Mononuclear cell (primary cell): ENCODE measurements at regions not wholly inside any gene's neighbourhood (a gene's known extent, or its start where the extent isn't known, plus 50 kb on each side); places are given as distances from the start of the nearest gene placed in this dataset.

Experiments used
- H3K27me3 ChIP-seq: 2 replicates; pipeline ENCODE4 v1.6.0; 2011; ENCODE audit warnings: low read length, control low read depth; ENCODE audit not compliant: insufficient read depth
- H3K4me1 ChIP-seq: 2 replicates; pipeline ENCODE4 v1.5.1; 2011; ENCODE audit warnings: mild to moderate bottlenecking, low read length, control low read depth; ENCODE audit not compliant: insufficient read depth
- H3K4me3 ChIP-seq: 2 replicates; pipeline ENCODE4 v1.5.1; 2011; ENCODE audit warnings: mild to moderate bottlenecking, low read length, moderate library complexity
- H3K9me3 ChIP-seq: 2 replicates; pipeline ENCODE4 v1.5.1; 2011; ENCODE audit warnings: low read depth, mild to moderate bottlenecking, control low read depth, low read length

DNA sequence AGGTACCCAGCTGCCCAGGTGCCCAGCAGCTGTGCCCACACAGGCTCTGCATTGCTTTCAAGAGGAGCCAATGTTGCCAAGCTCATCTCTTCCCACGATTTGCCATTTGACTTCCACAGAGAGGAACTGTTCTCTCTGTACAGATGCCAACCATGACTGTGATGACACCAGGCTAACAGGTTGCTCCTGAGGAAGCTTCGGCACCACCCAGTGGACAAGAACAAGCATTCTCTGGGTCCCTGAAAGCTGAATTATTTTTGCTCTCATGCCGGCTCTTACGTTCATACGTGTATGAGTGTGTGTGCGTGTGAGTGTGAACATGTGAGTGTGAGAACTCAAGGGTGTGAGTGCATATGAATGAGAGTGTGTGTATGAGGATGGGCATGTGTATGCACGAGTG is 535.2 kb downstream of the LIG4 start:
- no peaks in the 10 kb centered on the region for H3K4me1 ChIP-seq
- H3K4me3 ChIP-seq, result no peak overlapping the region
- H3K9me3 ChIP-seq, result no peaks in the 10 kb centered on the region
- H3K27me3 ChIP-seq, result no peaks in the 10 kb centered on the region

DNA sequence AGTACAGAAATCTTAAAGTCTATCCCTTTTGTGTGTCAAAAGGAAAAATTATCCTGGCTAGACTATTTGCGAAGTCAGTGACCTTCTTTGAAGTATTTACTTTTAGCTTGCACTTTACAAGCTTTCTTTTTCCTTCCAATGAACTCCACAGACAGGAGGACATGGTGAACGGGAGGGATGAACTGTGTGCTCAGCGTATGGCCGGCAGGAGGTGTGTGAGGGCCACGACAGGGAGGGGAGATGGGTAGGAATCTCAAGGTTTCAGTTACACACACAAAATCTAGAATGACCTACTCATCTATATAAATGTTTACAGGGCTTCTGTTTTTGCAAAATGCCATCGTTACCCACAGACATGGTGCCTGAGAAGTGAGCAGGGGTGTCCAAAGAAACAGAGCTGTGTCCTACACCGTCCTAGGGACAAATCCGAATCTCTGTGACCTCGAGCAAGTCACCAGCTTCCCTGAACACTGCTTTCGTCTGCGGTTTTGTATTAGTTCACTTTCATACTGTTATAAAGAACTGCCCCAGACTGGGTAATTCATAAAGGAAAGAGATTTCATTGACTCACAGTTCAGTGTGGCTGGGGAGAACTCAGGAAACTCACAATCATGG is 537.2 kb downstream of the LIG4 start:
- Histone ChIP-seq H3K9me3 (no peaks in the 10 kb centered on the region), H3K4me1 (no peaks in the 10 kb centered on the region), H3K27me3 (no peaks in the 10 kb centered on the region), H3K4me3 (no peak overlapping the region)

DNA sequence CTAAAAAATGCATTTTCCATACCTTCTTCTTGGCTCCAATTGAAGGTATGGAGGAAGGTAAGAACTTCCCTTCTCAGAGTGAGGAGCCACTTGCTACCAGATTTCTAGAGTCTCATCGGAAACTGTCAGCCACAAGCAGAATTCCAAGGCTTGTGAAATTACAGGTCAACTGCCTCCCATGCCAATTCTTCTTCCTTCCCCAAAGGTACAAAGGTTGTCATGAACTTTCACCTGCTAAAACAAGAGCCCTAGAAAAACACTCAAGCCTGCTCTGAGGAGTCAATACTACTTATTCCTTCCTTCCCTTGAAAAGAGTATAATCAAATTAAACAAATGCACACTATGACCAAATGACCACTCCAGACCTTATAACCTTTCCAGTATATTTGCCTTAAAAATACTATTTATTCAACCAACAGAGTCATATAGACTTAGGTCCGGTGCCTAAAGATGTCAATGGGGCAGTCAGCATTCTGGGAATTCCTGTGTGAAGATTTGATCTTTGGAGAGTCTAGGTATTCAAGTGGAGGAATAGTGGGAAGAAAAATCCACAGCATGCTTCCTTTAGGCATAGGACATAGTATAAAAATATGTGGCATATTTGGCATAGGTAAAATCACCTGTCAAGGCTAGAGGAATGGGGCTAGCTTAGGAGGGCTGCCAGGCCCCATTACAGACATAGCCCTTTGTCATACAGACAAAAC is 539.3 kb downstream of the LIG4 start:
- Histone ChIP-seq H3K27me3 (no peaks in the 10 kb centered on the region), H3K4me3 (no peak overlapping the region), H3K9me3 (no peaks in the 10 kb centered on the region), H3K4me1 (no peaks in the 10 kb centered on the region)

DNA sequence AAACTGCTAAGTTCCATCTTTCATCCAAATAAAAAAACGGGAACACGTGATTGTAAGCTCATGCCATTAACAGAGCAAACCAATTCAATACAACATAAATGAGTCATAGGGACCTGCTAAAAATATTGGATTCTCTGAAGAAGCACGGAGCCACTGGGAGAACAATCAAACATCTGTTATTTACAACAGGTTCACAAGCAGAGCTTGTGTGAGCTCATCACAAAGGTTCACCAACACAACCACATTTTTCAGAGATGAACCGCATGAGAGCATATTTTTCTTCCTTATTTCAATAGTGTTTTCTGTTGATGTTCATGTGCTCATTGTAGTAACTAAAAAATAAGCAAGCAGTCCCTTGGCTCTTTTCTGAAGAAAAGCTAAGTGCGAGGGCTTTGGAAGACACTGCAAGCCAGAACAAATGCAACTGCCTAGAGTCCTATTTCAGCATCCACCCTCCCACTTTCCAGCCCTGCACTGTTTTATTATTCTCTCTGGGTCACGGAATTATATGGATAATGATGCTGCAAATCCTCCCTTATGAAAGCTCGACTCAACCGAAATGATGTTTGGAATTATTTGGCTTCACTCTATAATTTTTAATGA is 545.8 kb downstream of the LIG4 start:
- H3K9me3 ChIP-seq, result no peaks in the 10 kb centered on the region
- H3K4me1 ChIP-seq, result no peaks in the 10 kb centered on the region
- no peak overlapping the region for H3K4me3 ChIP-seq
- H3K27me3 ChIP-seq, result no peaks in the 10 kb centered on the region

DNA sequence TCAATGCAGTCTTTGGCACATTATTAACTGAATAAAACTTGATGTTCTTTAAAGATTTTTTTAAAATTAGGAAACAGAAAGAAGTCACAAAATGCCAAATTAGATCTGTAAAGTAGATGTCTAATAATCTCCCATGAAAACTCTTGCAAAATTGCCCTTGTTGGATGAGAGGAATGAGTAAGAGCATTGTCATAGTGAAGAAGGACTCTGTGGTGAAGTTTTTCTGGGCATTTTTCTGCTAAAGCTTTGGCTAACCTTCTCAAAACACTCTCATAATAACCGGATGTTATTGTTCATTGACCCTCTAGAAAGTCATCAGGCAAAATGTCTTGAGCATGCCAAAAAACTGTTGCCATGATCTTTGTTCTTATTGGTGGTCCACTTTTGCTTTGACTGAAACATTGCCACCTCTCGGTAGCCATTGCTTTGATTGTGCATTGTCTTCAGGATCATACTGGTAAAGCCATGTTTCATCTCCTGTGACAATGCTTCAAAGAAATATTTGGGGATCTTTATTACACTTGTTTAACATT is 549.3 kb downstream of the LIG4 start:
- H3K27me3 ChIP-seq, result no peaks in the 10 kb centered on the region
- H3K9me3 ChIP-seq, result no peaks in the 10 kb centered on the region
- H3K4me1 ChIP-seq, result no peaks in the 10 kb centered on the region
- H3K4me3 ChIP-seq, result no peak overlapping the region

DNA sequence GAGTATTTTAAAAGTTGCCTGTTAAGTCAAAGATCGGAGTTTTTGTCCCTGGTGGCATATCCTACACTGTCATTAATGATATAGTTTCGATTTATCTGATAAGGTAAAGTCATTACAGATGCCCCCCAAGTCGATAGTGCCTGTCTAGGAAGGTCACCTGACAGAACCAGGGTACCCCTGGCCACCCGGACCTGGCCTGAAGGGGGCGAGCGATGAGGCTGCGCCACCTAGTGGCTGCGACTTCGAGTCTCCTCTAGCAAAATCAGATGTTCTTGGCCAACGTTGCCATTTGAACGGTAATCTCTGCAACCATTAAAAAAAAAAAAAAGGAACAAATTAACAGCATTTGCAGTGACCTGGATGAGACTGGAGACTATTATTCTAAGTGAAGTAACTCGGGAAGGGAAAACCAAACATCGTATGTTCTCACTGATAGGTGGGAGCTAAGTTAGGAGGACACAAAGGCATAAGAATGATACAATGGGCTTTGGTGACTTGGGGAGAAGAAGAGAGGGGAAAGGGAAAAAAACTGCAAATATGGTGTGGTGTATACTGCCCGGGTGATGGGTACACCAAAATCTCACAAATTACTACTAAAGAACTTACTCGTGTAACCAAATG is 565.1 kb downstream of the LIG4 start:
- H3K4me1 ChIP-seq, result no peaks in the 10 kb centered on the region
- no peak overlapping the region for H3K4me3 ChIP-seq
- H3K9me3 ChIP-seq, result no peaks in the 10 kb centered on the region
- no peaks in the 10 kb centered on the region for H3K27me3 ChIP-seq

DNA sequence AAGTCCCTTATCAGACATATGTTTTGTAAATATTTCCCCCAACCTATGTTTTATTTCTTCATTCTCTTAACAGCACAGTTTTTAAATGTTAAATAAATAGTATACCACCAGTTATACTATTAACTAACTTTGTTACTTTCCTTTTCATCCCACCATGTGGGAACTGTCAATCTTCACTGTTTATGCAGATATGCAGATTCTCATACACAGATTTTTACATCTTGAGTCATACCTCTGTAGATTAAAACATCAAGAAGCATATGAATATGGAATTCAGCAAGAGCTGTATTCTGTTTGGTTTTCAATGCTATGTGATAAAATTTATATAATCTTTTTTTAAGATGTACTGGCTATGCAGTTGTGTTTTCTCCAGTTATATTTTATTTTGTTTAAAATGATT is 566.3 kb downstream of the LIG4 start:
- H3K4me3 ChIP-seq, result no peak overlapping the region

DNA sequence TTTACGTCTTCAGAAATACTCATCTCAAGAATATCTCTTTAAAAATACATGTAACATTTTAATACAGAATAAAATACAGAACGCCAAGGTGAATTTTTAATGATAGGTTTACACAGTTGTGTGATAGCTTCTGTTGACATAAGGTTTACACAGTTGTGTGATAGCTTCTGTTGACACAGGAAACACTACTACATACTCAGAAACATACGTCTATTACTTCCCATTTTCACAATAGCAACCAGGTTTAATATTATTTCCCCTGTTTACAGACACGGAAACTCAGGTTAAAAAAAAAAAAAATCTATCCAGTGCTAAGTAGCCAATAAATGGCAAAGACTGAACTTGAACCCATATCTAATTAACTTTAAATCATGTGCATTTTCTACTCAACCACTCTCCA is 571.2 kb downstream of the LIG4 start:
- Histone ChIP-seq H3K4me3 (no peak overlapping the region), H3K4me1 (no peaks in the 10 kb centered on the region), H3K9me3 (no peaks in the 10 kb centered on the region), H3K27me3 (no peaks in the 10 kb centered on the region)

More for the DNA sequence above, 566.3 kb downstream of the LIG4 start:
- Histone ChIP-seq H3K9me3 (no peaks in the 10 kb centered on the region), H3K27me3 (no peaks in the 10 kb centered on the region), H3K4me1 (no peaks in the 10 kb centered on the region)

DNA sequence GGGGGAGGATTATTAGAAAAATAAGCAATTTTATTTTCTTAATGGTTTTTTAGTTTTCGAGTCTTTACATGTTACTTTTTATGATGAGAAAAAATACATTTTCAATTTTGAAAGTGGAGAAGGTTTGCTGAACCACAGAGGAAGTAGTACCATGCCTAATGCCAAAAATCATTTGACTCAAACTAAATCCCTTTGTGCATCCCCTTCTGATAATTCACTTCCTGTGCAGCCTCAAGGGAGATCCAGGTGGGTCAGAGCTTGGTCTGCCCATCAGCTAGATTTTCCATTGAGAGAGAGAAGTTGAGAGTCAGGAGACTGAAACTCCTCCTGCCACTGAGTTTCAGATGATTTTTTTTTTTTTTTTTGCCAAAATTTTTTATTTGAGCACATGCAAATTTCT is 571.7 kb downstream of the LIG4 start:
- Histone ChIP-seq H3K4me3 (no peak overlapping the region), H3K9me3 (no peaks in the 10 kb centered on the region), H3K27me3 (no peaks in the 10 kb centered on the region), H3K4me1 (no peaks in the 10 kb centered on the region)

DNA sequence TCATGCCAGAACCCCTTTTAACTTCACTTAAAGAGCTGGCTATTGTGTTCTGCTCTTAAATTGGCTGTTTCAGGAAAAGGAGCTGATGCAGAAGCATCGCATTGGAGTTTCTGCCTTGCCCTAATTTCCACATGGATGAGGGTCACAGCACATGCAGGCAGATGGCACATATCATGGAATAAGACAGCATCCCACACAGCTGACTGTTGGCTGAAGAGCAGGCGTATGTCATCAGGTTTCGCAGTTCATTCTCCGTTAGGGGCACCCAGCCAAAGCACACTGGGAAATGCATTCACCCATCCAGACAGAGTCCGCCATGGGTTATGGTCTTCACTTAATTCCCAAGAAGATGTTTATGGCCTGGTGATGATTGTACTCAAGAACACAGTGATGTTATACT is 572.5 kb downstream of the LIG4 start:
- no peaks in the 10 kb centered on the region for H3K27me3 ChIP-seq
- no peak overlapping the region for H3K4me3 ChIP-seq
- no peaks in the 10 kb centered on the region for H3K9me3 ChIP-seq
- H3K4me1 ChIP-seq, result no peaks in the 10 kb centered on the region

DNA sequence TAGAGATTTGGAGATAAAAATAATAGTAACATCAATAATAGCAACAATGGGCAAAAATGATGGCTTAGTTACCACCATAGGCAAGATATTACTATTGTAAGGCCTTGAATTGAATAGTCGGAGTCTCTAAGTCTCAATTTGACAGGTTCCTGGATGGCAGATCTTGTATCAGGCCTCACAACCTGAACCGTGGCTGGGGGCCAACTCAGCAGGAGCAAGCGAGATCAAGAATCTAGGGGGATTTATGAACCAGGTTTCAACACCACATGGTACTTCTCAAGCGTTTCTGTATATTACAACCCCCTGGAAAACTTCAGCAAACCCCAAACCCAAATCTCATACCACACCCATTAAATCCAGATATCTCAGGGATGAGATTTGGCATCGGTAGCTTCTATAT is 573.8 kb downstream of the LIG4 start:
- no peaks in the 10 kb centered on the region for H3K4me1 ChIP-seq
- H3K27me3 ChIP-seq, result no peaks in the 10 kb centered on the region
- no peaks in the 10 kb centered on the region for H3K9me3 ChIP-seq
- H3K4me3 ChIP-seq, result no peak overlapping the region

DNA sequence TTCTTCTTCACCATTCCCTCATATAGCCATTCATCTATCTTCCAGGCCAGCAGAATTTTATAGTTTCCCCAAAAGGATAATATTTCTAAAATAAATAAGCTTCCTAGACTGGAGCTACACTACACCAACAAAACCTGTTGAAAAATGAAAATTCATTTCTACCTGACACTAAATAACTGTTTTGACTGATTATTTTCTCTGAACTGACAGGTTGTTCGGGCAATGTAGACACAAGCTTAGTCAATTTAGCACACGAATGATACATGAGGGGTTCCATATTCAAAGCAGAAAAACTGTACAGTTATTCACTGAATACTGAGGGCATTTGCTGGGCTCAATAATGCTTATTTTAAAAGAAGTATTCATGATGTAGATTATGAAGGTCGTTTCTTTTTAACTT is 589.7 kb downstream of the LIG4 start:
- no peaks in the 10 kb centered on the region for H3K9me3 ChIP-seq
- H3K4me1 ChIP-seq, result no peaks in the 10 kb centered on the region

DNA sequence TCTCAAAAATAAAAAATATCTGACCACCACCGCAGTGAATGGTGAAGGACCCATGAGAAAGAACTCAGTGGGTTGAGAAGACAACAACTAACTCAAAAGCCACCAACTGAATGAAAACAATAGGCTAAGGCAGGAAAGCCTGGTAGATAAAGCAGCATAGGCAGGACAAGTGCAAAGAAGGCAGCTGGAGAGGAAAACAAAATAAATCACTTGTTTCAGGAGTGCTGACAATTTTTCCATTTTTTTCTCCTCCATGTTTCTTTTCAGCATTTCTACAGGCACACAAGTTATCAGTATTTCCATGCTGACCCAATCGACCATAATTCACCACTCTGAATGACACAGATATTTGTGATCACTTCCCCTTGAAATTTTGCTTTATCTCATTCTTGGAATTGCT is 597.8 kb downstream of the LIG4 start:
- Histone ChIP-seq H3K4me1 (no peaks in the 10 kb centered on the region), H3K9me3 (no peaks in the 10 kb centered on the region), H3K27me3 (no peaks in the 10 kb centered on the region), H3K4me3 (no peak overlapping the region)

More for the DNA sequence above, 589.7 kb downstream of the LIG4 start:
- Histone ChIP-seq H3K4me3 (no peak overlapping the region), H3K27me3 (no peaks in the 10 kb centered on the region)

DNA sequence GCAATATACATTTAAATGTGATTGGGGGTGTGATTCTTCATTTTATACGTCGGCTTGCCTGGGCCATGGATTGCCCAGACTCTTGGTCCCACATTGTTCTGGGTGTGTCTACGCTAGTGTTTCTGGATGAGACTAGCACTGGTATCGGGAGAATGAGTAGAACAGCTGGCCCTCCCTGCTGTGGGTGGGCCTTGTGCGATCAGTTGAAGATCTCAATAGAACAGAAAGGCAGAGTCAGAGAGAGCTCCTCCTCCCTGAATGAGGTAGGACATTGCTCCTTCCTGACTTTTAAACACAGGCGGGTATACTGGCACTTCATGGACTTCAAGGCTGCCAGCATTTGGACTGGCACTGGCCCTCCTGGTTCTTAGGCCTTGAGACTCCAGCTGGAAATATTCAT is 603.0 kb downstream of the LIG4 start:
- H3K4me3 ChIP-seq, result no peak overlapping the region
- no peaks in the 10 kb centered on the region for H3K27me3 ChIP-seq
- no peaks in the 10 kb centered on the region for H3K4me1 ChIP-seq
- H3K9me3 ChIP-seq, result no peaks in the 10 kb centered on the region

DNA sequence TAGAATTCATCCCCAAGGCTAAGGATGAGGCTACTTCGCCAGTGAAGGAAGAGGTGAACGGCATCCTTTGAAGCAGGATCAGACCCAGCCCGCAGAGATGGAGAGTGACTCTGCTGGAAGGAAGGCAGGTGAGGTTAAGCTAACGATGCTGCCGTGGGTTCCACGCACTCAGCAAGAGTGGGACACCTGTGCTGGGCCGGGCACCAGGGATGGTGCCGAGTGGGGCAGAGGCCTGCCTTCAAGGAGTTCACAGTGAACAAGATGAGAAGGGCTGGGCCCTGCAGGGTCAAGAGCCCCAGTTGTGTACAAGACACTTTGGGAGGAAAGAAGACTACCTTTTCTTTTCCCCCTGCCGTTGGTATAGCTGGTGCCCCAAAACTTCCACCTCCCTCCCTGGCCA is 606.6 kb downstream of the LIG4 start:
- Histone ChIP-seq H3K4me3 (no peak overlapping the region), H3K9me3 (no peaks in the 10 kb centered on the region), H3K27me3 (no peaks in the 10 kb centered on the region), H3K4me1 (no peaks in the 10 kb centered on the region)
